Naive thymus-derived CD4-positive, alpha-beta T cell (primary cell): ENCODE measurements at regions not wholly inside any gene's neighbourhood (a gene's known extent, or its start where the extent isn't known, plus 50 kb on each side); places are given as distances from the start of the nearest gene placed in this dataset.
"Not testable (repeated sequence)": the region's sequence is repeated elsewhere in the genome, so short reads cannot be mapped to it uniquely, and the experiment has no call there.

ENCODE experiments used
- ATAC-seq: fragments of 150-1000 bp; cut with Tn5 transposase; 2 replicates; pipeline ENCODE4 v1.10.0; 2021; ENCODE audit warnings: mild to moderate bottlenecking, moderate library complexity
- CTCF ChIA-PET: fragments of 350-600 bp; sonication (Branson Sonifier 250); formaldehyde crosslinking; loops from one replicate; lab custom pipeline; 2021; ENCODE audit warnings: antibody characterized with exemption; lab: Charles Lee
- POLR2A ChIA-PET: fragments of 350-600 bp; sonication (Branson Sonifier 250); formaldehyde crosslinking; loops from one replicate; lab custom pipeline; 2021; ENCODE audit warnings: antibody characterized with exemption, inconsistent platforms; lab: Charles Lee
- DNase-seq, 9 donors: peaks; one replicate each; pipeline versions ENCODE4 v3.0.0 to v3.0.0-alpha.2; 2020 to 2022; ENCODE audit warnings: mixed read lengths in 1 of 9
- H3K27ac ChIP-seq: one replicate; pipeline ENCODE4 v1.7.0; 2013; ENCODE audit warnings: mild to moderate bottlenecking, low read depth, low read length, moderate library complexity
- H3K27me3 ChIP-seq, 2 donors: one replicate each; pipeline ENCODE4 v1.7.0; 2013; ENCODE audit warnings: low read length in 2 of 2, mild to moderate bottlenecking in 2 of 2, moderate library complexity in 2 of 2; ENCODE audit not compliant: control insufficient read depth in 2 of 2, insufficient read depth in 2 of 2
- H3K36me3 ChIP-seq, 3 experiments: 1 replicate in 2 of 3; 2 replicates in 1 of 3; pipeline ENCODE4 v1.7.0; 2013; ENCODE audit warnings: low read length in 3 of 3, mild to moderate bottlenecking in 3 of 3, moderate library complexity in 1 of 3; ENCODE audit not compliant: insufficient read depth in 3 of 3, control insufficient read depth in 2 of 3
- H3K4me1 ChIP-seq, 2 donors: one replicate each; pipeline ENCODE4 v1.7.0; 2013; ENCODE audit warnings: low read length in 2 of 2, mild to moderate bottlenecking in 2 of 2, moderate library complexity in 1 of 2; ENCODE audit not compliant: control insufficient read depth in 2 of 2, insufficient read depth in 2 of 2
- H3K4me3 ChIP-seq: 2 replicates; pipeline ENCODE4 v1.7.0; 2013; ENCODE audit warnings: mild to moderate bottlenecking, low read length
- H3K9me3 ChIP-seq, 3 experiments: 1 replicate in 2 of 3; 2 replicates in 1 of 3; pipeline ENCODE4 v1.7.0; 2013; ENCODE audit warnings: low read length in 3 of 3; ENCODE audit not compliant: control insufficient read depth in 2 of 3
- H3K27ac Mint-ChIP-seq, 9 donors: one replicate each; pipeline ENCODE4 v1.8.0; 2020 to 2022; ENCODE audit warnings: mixed read lengths in 9 of 9, mild to moderate bottlenecking in 8 of 9, moderate library complexity in 5 of 9, inconsistent platforms in 2 of 9
- H3K27me3 Mint-ChIP-seq, 5 donors: one replicate each; pipeline ENCODE4 v1.8.0; 2021 to 2022; ENCODE audit warnings: mixed read lengths in 5 of 5, mild to moderate bottlenecking in 1 of 5
- H3K36me3 Mint-ChIP-seq, 5 donors: one replicate each; pipeline ENCODE4 v1.8.0; 2020 to 2022; ENCODE audit warnings: mixed read lengths in 5 of 5, mild to moderate bottlenecking in 3 of 5, inconsistent platforms in 1 of 5
- H3K4me1 Mint-ChIP-seq, 7 donors: one replicate each; pipeline ENCODE4 v1.8.0; 2020 to 2022; ENCODE audit warnings: mixed read lengths in 7 of 7, mild to moderate bottlenecking in 3 of 7, inconsistent platforms in 1 of 7
- H3K4me3 Mint-ChIP-seq, 10 donors: one replicate each; pipeline ENCODE4 v1.8.0; 2020 to 2022; ENCODE audit warnings: mild to moderate bottlenecking in 10 of 10, mixed read lengths in 10 of 10, moderate library complexity in 6 of 10, inconsistent platforms in 2 of 10
- H3K9me3 Mint-ChIP-seq, 11 donors: one replicate each; pipeline ENCODE4 v1.8.0; 2020 to 2022; ENCODE audit warnings: mixed read lengths in 11 of 11, mild to moderate bottlenecking in 4 of 11, inconsistent platforms in 1 of 11, moderate library complexity in 1 of 11
- intact Hi-C, 2 donors: fragments of 100-400 bp; cut with micrococcal nuclease; formaldehyde crosslinking; loops; one replicate each; pipeline ENCODE4 v1.15.1; 2023

- H3K4me3 ChIP-seq, H3K27ac ChIP-seq, H3K27me3 ChIP-seq, H3K27me3 Mint-ChIP-seq, POLR2A ChIA-PET, DNase-seq, intact Hi-C loops, CTCF ChIA-PET, H3K4me1 Mint-ChIP-seq, H3K36me3 ChIP-seq, H3K27ac Mint-ChIP-seq, ATAC-seq, H3K4me1 ChIP-seq, H3K9me3 ChIP-seq, H3K36me3 Mint-ChIP-seq, H3K4me3 Mint-ChIP-seq: not testable (repeated sequence)
- H3K9me3 Mint-ChIP-seq: peaks cover 0 to 21% (median 7%) of the 10 kb centered on the region in 11 donors
Observed at GRCh38 chr1:80137946-80138602, 1131.5 kb upstream of the ADGRL4 start.

DNA sequence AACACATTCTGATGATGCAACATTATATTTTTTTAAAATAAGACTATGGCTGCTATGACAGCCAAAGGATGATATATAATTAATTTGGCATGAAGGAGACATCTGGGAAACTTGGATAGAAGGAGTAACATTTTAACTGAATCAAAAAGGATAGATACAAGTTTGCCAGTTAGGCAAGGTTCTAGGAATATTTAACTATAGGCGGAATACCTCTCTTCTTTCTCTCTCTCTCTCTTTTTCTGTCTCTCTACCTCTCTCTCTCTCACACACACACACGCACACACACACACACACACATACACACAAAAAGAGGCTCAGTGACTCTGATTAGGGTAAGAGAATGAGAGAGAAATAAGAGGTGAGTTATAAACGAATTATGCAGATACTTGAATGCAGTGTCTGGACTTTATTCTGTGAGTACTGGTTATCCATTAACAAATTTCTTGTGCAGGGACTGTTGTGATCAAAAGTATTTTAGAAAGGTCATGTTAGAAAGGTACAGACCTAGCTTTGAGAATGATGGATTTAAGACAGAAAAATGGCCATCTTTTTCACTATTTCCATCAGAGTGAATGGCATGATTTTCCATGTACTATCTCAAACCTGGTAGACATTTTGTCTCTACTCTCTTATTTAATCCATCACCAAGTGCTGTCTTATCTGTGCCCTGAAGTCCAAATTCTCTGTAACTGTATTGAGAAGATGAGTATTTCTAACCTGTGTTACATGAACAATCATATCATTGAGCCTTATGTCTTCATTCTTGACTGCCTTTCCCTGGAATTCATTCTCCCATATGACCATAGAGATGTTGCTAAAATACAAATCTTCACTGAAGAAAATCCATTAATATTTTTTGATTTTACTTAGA lies 1106.9 kb upstream of the ADGRL4 start:
- no peaks in the 10 kb centered on the region for H3K27me3 Mint-ChIP-seq
- intact Hi-C loops: no loop called here
- H3K36me3 Mint-ChIP-seq: no peaks in the 10 kb centered on the region
- no peaks in the 10 kb centered on the region for H3K4me1 ChIP-seq
- no peak overlapping the region for H3K4me3 ChIP-seq
- no peaks in the 10 kb centered on the region for H3K36me3 ChIP-seq
- H3K9me3 ChIP-seq: no peaks in the 10 kb centered on the region
- H3K4me1 Mint-ChIP-seq: no peaks in the 10 kb centered on the region
- no peak overlapping the region for H3K4me3 Mint-ChIP-seq
- H3K27me3 ChIP-seq: no peaks in the 10 kb centered on the region
- no peak overlapping the region for H3K27ac ChIP-seq
- ATAC-seq (no peak), DNase-seq (no peak)
- ChIA-PET POLR2A (no interaction called here), CTCF (no interaction called here)
- no peak overlapping the region for H3K27ac Mint-ChIP-seq
- peaks cover 7 to 54% (median 24%) of the 10 kb centered on the region in 11 donors for H3K9me3 Mint-ChIP-seq

- intact Hi-C loops: no loop called here
- no peak for DNase-seq
Observed at GRCh38 chr1:80101159-80101558, 1094.6 kb upstream of the ADGRL4 start.

GRCh38 chr1:80099713-80100112 lies 1093.2 kb upstream of the ADGRL4 start:
- Mint-ChIP-seq H3K36me3 (peaks cover 0 to 5% (median 0%) of the 10 kb centered on the region in 5 donors), H3K4me1 (no peaks in the 10 kb centered on the region), H3K4me3 (no peak overlapping the region), H3K27ac (no peak overlapping the region), H3K27me3 (no peaks in the 10 kb centered on the region), H3K9me3 (peaks cover 9 to 37% (median 16%) of the 10 kb centered on the region in 11 donors)
- intact Hi-C loops: no loop called here
- Histone ChIP-seq H3K9me3 (peaks cover 0 to 7% (median 0%) of the 10 kb centered on the region in 3 experiments), H3K4me1 (no peaks in the 10 kb centered on the region), H3K27me3 (no peaks in the 10 kb centered on the region), H3K4me3 (no peak overlapping the region), H3K27ac (no peak overlapping the region), H3K36me3 (no peaks in the 10 kb centered on the region)
- POLR2A ChIA-PET: no interaction called here
- CTCF ChIA-PET: interaction anchor here (0.7 kb wide), 1 partner anchor 1300 kb away, joined by 3 read pairs; no protein-coding TSS in a partner anchor
- ATAC-seq: no peak
- DNase-seq: no peak

More at GRCh38 chr1:80101159-80101558, 1094.6 kb upstream of the ADGRL4 start:
- Mint-ChIP-seq H3K9me3 (peaks cover 7 to 32% (median 16%) of the 10 kb centered on the region in 11 donors), H3K4me3 (no peak overlapping the region), H3K4me1 (no peaks in the 10 kb centered on the region), H3K27ac (no peak overlapping the region), H3K36me3 (peaks cover 0 to 5% (median 0%) of the 10 kb centered on the region in 5 donors), H3K27me3 (no peaks in the 10 kb centered on the region)
- no peak for ATAC-seq
- CTCF ChIA-PET: no interaction called here
- H3K4me3 ChIP-seq: no peak overlapping the region
- no peaks in the 10 kb centered on the region for H3K36me3 ChIP-seq
- no peaks in the 10 kb centered on the region for H3K27me3 ChIP-seq
- POLR2A ChIA-PET: no interaction called here
- no peaks in the 10 kb centered on the region for H3K4me1 ChIP-seq
- H3K27ac ChIP-seq: no peak overlapping the region
- H3K9me3 ChIP-seq: peaks cover 0 to 7% (median 0%) of the 10 kb centered on the region in 3 experiments

- no peaks in the 10 kb centered on the region for H3K36me3 Mint-ChIP-seq
- no peaks in the 10 kb centered on the region for H3K27me3 Mint-ChIP-seq
- POLR2A ChIA-PET: no interaction called here
- no peaks in the 10 kb centered on the region for H3K4me1 Mint-ChIP-seq
- CTCF ChIA-PET: no interaction called here
- peaks cover 0 to 20% (median 5%) of the 10 kb centered on the region in 11 donors for H3K9me3 Mint-ChIP-seq
- intact Hi-C loops: no loop called here
- Histone ChIP-seq H3K27ac (no peak overlapping the region), H3K36me3 (no peaks in the 10 kb centered on the region), H3K27me3 (no peaks in the 10 kb centered on the region), H3K4me3 (no peak overlapping the region), H3K9me3 (no peaks in the 10 kb centered on the region), H3K4me1 (no peaks in the 10 kb centered on the region)
- DNase-seq (no peak), ATAC-seq (no peak)
- H3K27ac Mint-ChIP-seq: no peak overlapping the region
- H3K4me3 Mint-ChIP-seq: no peak overlapping the region
Observed at GRCh38 chr1:80085067-80085466, 1078.5 kb upstream of the ADGRL4 start.

DNA sequence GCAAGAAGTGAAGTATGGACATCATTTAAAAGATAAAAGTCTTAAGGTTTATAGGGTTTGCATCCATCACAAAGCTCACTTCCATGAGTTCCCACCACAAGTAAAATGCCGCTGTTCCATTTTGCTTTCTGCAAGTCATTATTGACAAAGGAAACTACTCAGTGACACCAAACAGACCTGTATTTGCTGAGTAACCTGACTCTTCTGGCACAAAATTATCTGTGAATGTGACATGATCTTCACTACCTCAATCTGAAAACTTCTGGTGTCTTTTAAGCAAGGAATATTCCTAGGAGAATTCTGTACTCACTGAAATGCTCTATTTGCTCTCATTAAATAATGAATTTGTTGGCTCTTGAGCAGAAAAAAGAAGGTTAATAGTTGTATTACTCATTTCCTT lies 1077.4 kb upstream of the ADGRL4 start:
- H3K4me3 ChIP-seq: no peak overlapping the region
- no peaks in the 10 kb centered on the region for H3K27me3 ChIP-seq
- Mint-ChIP-seq H3K36me3 (no peaks in the 10 kb centered on the region), H3K4me3 (no peak overlapping the region), H3K9me3 (peaks cover 0 to 11% (median 5%) of the 10 kb centered on the region in 11 donors), H3K27me3 (no peaks in the 10 kb centered on the region), H3K4me1 (no peaks in the 10 kb centered on the region), H3K27ac (no peak overlapping the region)
- DNase-seq: no peak
- no peaks in the 10 kb centered on the region for H3K9me3 ChIP-seq
- intact Hi-C loops: no loop called here
- ATAC-seq: no peak
- CTCF ChIA-PET: interaction anchor here (0.6 kb wide), 1 partner anchor 61 kb away, joined by 3 read pairs; no protein-coding TSS in a partner anchor
- H3K4me1 ChIP-seq: no peaks in the 10 kb centered on the region
- no peaks in the 10 kb centered on the region for H3K36me3 ChIP-seq
- H3K27ac ChIP-seq: no peak overlapping the region
- POLR2A ChIA-PET: no interaction called here
